IMR-90 (cell line): ENCODE measurements at regions not wholly inside any gene's neighbourhood (a gene's known extent, or its start where the extent isn't known, plus 50 kb on each side); places are given as distances from the start of the nearest gene placed in this dataset.
"Not testable (repeated sequence)": the region's sequence is repeated elsewhere in the genome, so short reads cannot be mapped to it uniquely, and the experiment has no call there.

ENCODE experiments used
- ATAC-seq: fragments of 200-7000 bp; cut with Tn5 transposase; 2 replicates; pipeline ENCODE4 v1.9.1; 2020; ENCODE audit warnings: low read depth, mild to moderate bottlenecking, moderate library complexity
- BruUV-seq: library from RNA; stranded (reverse); fragments of 400-500 nt; replicated peaks from 2 replicates; lab custom pipeline; 2021; lab: Mats Ljungman, UMichigan
- CTCF ChIA-PET: fragments of 300-600 bp; formaldehyde crosslinking; extraction: SDS; loops from one replicate; lab custom pipeline; 2021; ENCODE audit warnings: antibody characterized with exemption; lab: Yijun Ruan, JAX
- POLR2A ChIA-PET: fragments of 300-600 bp; sonication (Branson Sonifier 250); formaldehyde crosslinking; loops from one replicate; lab custom pipeline; 2022; ENCODE audit warnings: antibody characterized with exemption; ENCODE audit not compliant: unreplicated experiment; lab: Charles Lee
- DNase-seq: peaks from one replicate; pipeline ENCODE4 v3.0.0; 2013
- H2AFZ ChIP-seq: replicated peaks from 2 replicates; pipeline ENCODE3; 2013; ENCODE audit warnings: low read length, mild to moderate bottlenecking; ENCODE audit not compliant: poor library complexity
- H2AK5ac ChIP-seq: 2 replicates; pipeline ENCODE4 v1.6.1; 2013; ENCODE audit warnings: low read depth, low read length, inconsistent platforms
- H2AK9ac ChIP-seq: replicated peaks from 2 replicates; pipeline ENCODE3; 2013; ENCODE audit warnings: mild to moderate bottlenecking, low read depth, low read length, moderate library complexity; ENCODE audit not compliant: poor library complexity
- H2BK120ac ChIP-seq: 2 replicates; pipeline ENCODE4 v1.6.1; 2013; ENCODE audit warnings: low read depth, low read length, inconsistent platforms
- H2BK15ac ChIP-seq: 3 replicates; pipeline ENCODE4 v1.6.1; 2013; ENCODE audit warnings: low read depth, low read length, inconsistent platforms
- H2BK20ac ChIP-seq: 2 replicates; pipeline ENCODE4 v1.6.1; 2013; ENCODE audit warnings: low read depth, mild to moderate bottlenecking, inconsistent platforms, low read length, moderate library complexity
- H2BK5ac ChIP-seq: 2 replicates; pipeline ENCODE4 v1.6.1; 2013; ENCODE audit warnings: mild to moderate bottlenecking, low read depth, low read length, inconsistent platforms; ENCODE audit not compliant: poor library complexity, severe bottlenecking
- H3K14ac ChIP-seq: replicated peaks from 2 replicates; pipeline ENCODE4 v1.6.1; 2013; ENCODE audit warnings: low read depth, low read length, inconsistent platforms
- H3K18ac ChIP-seq: 2 replicates; pipeline ENCODE4 v1.6.1; 2013; ENCODE audit warnings: low read depth, low read length, control low read depth
- H3K23ac ChIP-seq: 2 replicates; pipeline ENCODE4 v1.6.1; 2013; ENCODE audit warnings: low read depth, low read length, inconsistent platforms
- H3K27ac ChIP-seq: 2 replicates; pipeline ENCODE4 v1.5.1; 2013; ENCODE audit warnings: mild to moderate bottlenecking, control low read depth, low read length; ENCODE audit not compliant: insufficient read depth
- H3K27me3 ChIP-seq: 2 replicates; pipeline ENCODE4 v1.6.1; 2013; ENCODE audit warnings: low read length; ENCODE audit not compliant: control insufficient read depth, insufficient read depth
- H3K36me3 ChIP-seq: 2 replicates; pipeline ENCODE4 v1.6.1; 2013; ENCODE audit warnings: low read length, mixed read lengths; ENCODE audit not compliant: control insufficient read depth, insufficient read depth
- H3K4ac ChIP-seq: 2 replicates; pipeline ENCODE4 v1.6.1; 2013; ENCODE audit warnings: low read depth, low read length, inconsistent platforms
- H3K4me1 ChIP-seq: 2 replicates; pipeline ENCODE4 v1.6.1; 2013; ENCODE audit warnings: low read length, mixed read lengths; ENCODE audit not compliant: control insufficient read depth, insufficient read depth
- H3K4me2 ChIP-seq: 2 replicates; pipeline ENCODE4 v1.6.1; 2013; ENCODE audit warnings: low read depth, mild to moderate bottlenecking, control low read depth, low read length, moderate library complexity
- H3K4me3 ChIP-seq: 2 replicates; pipeline ENCODE4 v1.5.1; 2013; ENCODE audit warnings: low read depth, mild to moderate bottlenecking, control low read depth, low read length, moderate library complexity; ENCODE audit not compliant: insufficient read depth
- H3K56ac ChIP-seq: 2 replicates; pipeline ENCODE4 v1.6.1; 2013; ENCODE audit warnings: low read length, inconsistent platforms; ENCODE audit not compliant: insufficient read depth; ENCODE audit errors: extremely low read depth
- H3K79me1 ChIP-seq, 2 experiments: 2 replicates each; pipeline ENCODE4 v1.6.1; 2013; ENCODE audit warnings: low read length in 2 of 2, inconsistent platforms in 1 of 2, low read depth in 1 of 2
- H3K9ac ChIP-seq: 2 replicates; pipeline ENCODE4 v1.6.1; 2013; ENCODE audit warnings: low read depth, low read length, control low read depth
- H3K9me1 ChIP-seq: 2 replicates; pipeline ENCODE4 v1.6.1; 2013; ENCODE audit warnings: low read length, inconsistent platforms; ENCODE audit not compliant: insufficient read depth
- H3K9me3 ChIP-seq: 2 replicates; pipeline ENCODE4 v1.6.1; 2013; ENCODE audit warnings: low read length; ENCODE audit not compliant: control insufficient read depth, insufficient read depth
- H4K20me1 ChIP-seq: 2 replicates; pipeline ENCODE4 v1.6.1; 2013; ENCODE audit warnings: low read length, inconsistent platforms; ENCODE audit not compliant: insufficient read depth
- H4K5ac ChIP-seq: 2 replicates; pipeline ENCODE4 v1.6.1; 2013; ENCODE audit warnings: mild to moderate bottlenecking, low read depth, low read length, control low read depth
- H4K8ac ChIP-seq, 2 experiments: 2 replicates each; pipeline ENCODE4 v1.6.1; 2013; ENCODE audit warnings: low read depth in 2 of 2, low read length in 2 of 2, control low read depth in 1 of 2, inconsistent platforms in 1 of 2
- H4K91ac ChIP-seq: 2 replicates; pipeline ENCODE4 v1.6.1; 2013; ENCODE audit warnings: low read depth, low read length, inconsistent platforms; ENCODE audit not compliant: insufficient read depth
- WGBS, 2 experiments: methylation state at CpG; one replicate each; pipeline versions ENCODE4 v1.1.5 to v1.1.7; 2013; ENCODE audit warnings: missing lambda C conversion rate in 2 of 2; ENCODE audit not compliant: insufficient read length in 1 of 2; ENCODE audit errors: extremely low coverage in 2 of 2; 5-methylcytosine and 5-hydroxymethylcytosine counted together
- dilution Hi-C: fragments of 300-500 bp; cut with HindIII; formaldehyde crosslinking; loops from one replicate; pipeline ENCODE4 v1.14.3; 2018; ENCODE audit warnings: low sequenced_read_pairs; ENCODE audit not compliant: unreplicated experiment
- in situ Hi-C: fragments of 300-500 bp; cut with MboI; formaldehyde crosslinking; loops from 3 replicates; pipeline ENCODE4 v1.14.3; 2019; ENCODE audit warnings: low sequenced_read_pairs, inconsistent platforms, mixed read lengths
- intact Hi-C: fragments of 100-400 bp; cut with micrococcal nuclease; formaldehyde crosslinking; loops from 2 replicates; pipeline ENCODE4 v1.10.0; 2022

GRCh38 chr6:150507361-150507760 lies 92.3 kb upstream of the PLEKHG1 start:
- WGBS, 2 experiments = no CpG with 5 or more reads among the region's 35 CpGs
- ATAC-seq, intact Hi-C loops, H3K9me3 ChIP-seq, H3K14ac ChIP-seq, H3K27me3 ChIP-seq, H3K23ac ChIP-seq, H3K79me1 ChIP-seq, dilution Hi-C loops, H3K56ac ChIP-seq, H4K8ac ChIP-seq, H3K18ac ChIP-seq, H2AK9ac ChIP-seq, BruUV-seq, H3K4ac ChIP-seq, H4K20me1 ChIP-seq, H2BK120ac ChIP-seq, H3K4me3 ChIP-seq, H4K5ac ChIP-seq, H2AK5ac ChIP-seq, H4K91ac ChIP-seq, CTCF ChIA-PET, H3K9me1 ChIP-seq, H2BK20ac ChIP-seq, H3K36me3 ChIP-seq, H2AFZ ChIP-seq, H2BK5ac ChIP-seq, H3K4me1 ChIP-seq, H3K27ac ChIP-seq, H2BK15ac ChIP-seq, H3K9ac ChIP-seq, POLR2A ChIA-PET, DNase-seq, in situ Hi-C loops, H3K4me2 ChIP-seq: not testable (repeated sequence)
